Keratinocyte (primary cell): ENCODE measurements at regions not wholly inside any gene's neighbourhood (a gene's known extent, or its start where the extent isn't known, plus 50 kb on each side); places are given as distances from the start of the nearest gene placed in this dataset.

Experiments used
- DNase-seq: peaks from one replicate; pipeline ENCODE4 v3.0.0-alpha.2; 2011; ENCODE audit warnings: low read depth, missing footprints, low spot score
- FAIRE-seq: peaks from 2 replicates; lab custom pipeline; 2011; peaks lifted over from hg19 to GRCh38; lab: Jason Lieb, UNC
- H2AFZ ChIP-seq: 2 replicates; pipeline ENCODE4 v1.6.0; 2012; ENCODE audit warnings: low read length, control low read depth, inconsistent platforms; ENCODE audit not compliant: control insufficient read depth
- H3K27ac ChIP-seq: 2 replicates; pipeline ENCODE4 v1.5.1; 2011; ENCODE audit warnings: low read length; ENCODE audit not compliant: control insufficient read depth, insufficient read depth
- H3K27me3 ChIP-seq: 3 replicates; pipeline ENCODE4 v1.6.0; 2011; ENCODE audit warnings: low read length; ENCODE audit not compliant: control insufficient read depth, insufficient read depth; ENCODE audit errors: extremely low read depth
- H3K36me3 ChIP-seq, 2 experiments: 2 replicates in 1 of 2; 3 replicates in 1 of 2; pipeline ENCODE4 v1.5.1; 2011; ENCODE audit warnings: low read length in 2 of 2, mild to moderate bottlenecking in 1 of 2; ENCODE audit not compliant: control insufficient read depth in 2 of 2, insufficient read depth in 2 of 2; ENCODE audit errors: extremely low read depth in 1 of 2
- H3K4me1 ChIP-seq: 3 replicates; pipeline ENCODE4 v1.5.1; 2011; ENCODE audit warnings: low read length; ENCODE audit not compliant: control insufficient read depth, insufficient read depth; ENCODE audit errors: extremely low read depth
- H3K4me2 ChIP-seq: 3 replicates; pipeline ENCODE4 v1.6.0; 2011; ENCODE audit warnings: low read depth, low read length; ENCODE audit not compliant: control insufficient read depth, insufficient read depth; ENCODE audit errors: extremely low read depth
- H3K4me3 ChIP-seq, 3 experiments: fragments of 200-600 bp in 1 of 3; sonication (generic) in 1 of 3; 2 replicates in 2 of 3; 3 replicates in 1 of 3; pipeline ENCODE4 v1.5.1; 2011 to 2016; ENCODE audit warnings: low read length in 3 of 3, mild to moderate bottlenecking in 3 of 3, control low read depth in 2 of 3, inconsistent platforms in 1 of 3, low read depth in 1 of 3, mixed read lengths in 1 of 3, mixed run types in 1 of 3, moderate library complexity in 1 of 3; ENCODE audit not compliant: control insufficient read depth in 2 of 3, insufficient read depth in 2 of 3; ENCODE audit errors: extremely low read depth in 1 of 3
- H3K79me2 ChIP-seq: 2 replicates; pipeline ENCODE4 v1.6.0; 2012; ENCODE audit warnings: low read length; ENCODE audit not compliant: control insufficient read depth, insufficient read depth
- H3K9ac ChIP-seq: 3 replicates; pipeline ENCODE4 v1.6.0; 2011; ENCODE audit warnings: low read length; ENCODE audit not compliant: control insufficient read depth, insufficient read depth; ENCODE audit errors: extremely low read depth
- H3K9me1 ChIP-seq: 3 replicates; pipeline ENCODE4 v1.6.0; 2011; ENCODE audit warnings: low read length; ENCODE audit not compliant: control insufficient read depth, insufficient read depth; ENCODE audit errors: extremely low read depth
- H3K9me3 ChIP-seq: 2 replicates; pipeline ENCODE4 v1.5.1; 2012; ENCODE audit warnings: low read depth, low read length; ENCODE audit not compliant: control insufficient read depth
- H4K20me1 ChIP-seq: 3 replicates; pipeline ENCODE4 v1.6.0; 2011; ENCODE audit warnings: low read length; ENCODE audit not compliant: control insufficient read depth, insufficient read depth; ENCODE audit errors: extremely low read depth
- EZH2 ChIP-seq: IDR thresholded peaks from one replicate; pipeline ENCODE4 v1.6.1; 2012; ENCODE audit warnings: inconsistent platforms, mild to moderate bottlenecking, low read length, moderate library complexity
- dilution Hi-C: fragments of 300-500 bp; cut with MboI; formaldehyde crosslinking; loops from one replicate; pipeline ENCODE4 v1.7.0; 2020; ENCODE audit warnings: low sequenced_read_pairs; ENCODE audit not compliant: extremely low pct_ligation_motif_present
- TF ChIP-seq, protein P1 (sequence below), 3 experiments: IDR thresholded peaks in 1 of 3; conservative IDR thresholded peaks in 1 of 3; optimal IDR thresholded peaks in 1 of 3; 2 replicates in 2 of 3; 3 replicates in 1 of 3; pipeline versions ENCODE3 to v1.5.1; 2011; ENCODE audit warnings: low read length in 3 of 3, mild to moderate bottlenecking in 3 of 3, moderate library complexity in 2 of 3, control low read depth in 1 of 3, inconsistent platforms in 1 of 3; ENCODE audit not compliant: insufficient read depth in 2 of 3; ENCODE audit errors: extremely low read depth in 1 of 3

GRCh38 chr5:99258819-99259218 lies 330.0 kb upstream of the CHD1 start:
- no peak for FAIRE-seq
- dilution Hi-C loops: loop anchor here (25.0 kb wide), 1 partner anchor 97 kb away; no protein-coding TSS in a partner anchor

DNA sequence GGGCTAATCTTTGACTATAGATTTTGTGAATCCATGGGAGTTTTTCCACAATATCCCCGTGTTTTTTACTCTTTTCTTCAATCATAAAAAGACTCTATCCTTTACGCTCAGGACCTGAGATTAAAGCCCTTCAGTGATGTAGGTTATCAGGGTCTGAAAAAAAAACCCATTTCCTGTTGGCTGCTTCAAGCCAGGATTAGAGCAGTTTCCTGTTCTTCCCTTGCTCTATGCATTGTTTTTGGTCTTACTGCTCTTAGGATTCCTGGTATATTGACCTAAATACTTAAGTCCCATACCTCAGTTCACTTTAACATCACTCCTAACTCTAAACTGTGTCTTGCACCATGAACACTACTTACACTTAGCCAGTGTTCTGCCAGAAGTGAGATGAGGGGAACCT lies 319.3 kb upstream of the CHD1 start:
- no peaks in the 10 kb centered on the region for H3K9me1 ChIP-seq
- H4K20me1 ChIP-seq: no peaks in the 10 kb centered on the region
- no peak overlapping the region for H3K4me2 ChIP-seq
- no peaks in the 10 kb centered on the region for H3K4me1 ChIP-seq
- H3K4me3 ChIP-seq: no peak overlapping the region
- FAIRE-seq (no peak), DNase-seq (no peak)
- TF ChIP-seq EZH2: no peak
- TF ChIP-seq, protein P1, sequence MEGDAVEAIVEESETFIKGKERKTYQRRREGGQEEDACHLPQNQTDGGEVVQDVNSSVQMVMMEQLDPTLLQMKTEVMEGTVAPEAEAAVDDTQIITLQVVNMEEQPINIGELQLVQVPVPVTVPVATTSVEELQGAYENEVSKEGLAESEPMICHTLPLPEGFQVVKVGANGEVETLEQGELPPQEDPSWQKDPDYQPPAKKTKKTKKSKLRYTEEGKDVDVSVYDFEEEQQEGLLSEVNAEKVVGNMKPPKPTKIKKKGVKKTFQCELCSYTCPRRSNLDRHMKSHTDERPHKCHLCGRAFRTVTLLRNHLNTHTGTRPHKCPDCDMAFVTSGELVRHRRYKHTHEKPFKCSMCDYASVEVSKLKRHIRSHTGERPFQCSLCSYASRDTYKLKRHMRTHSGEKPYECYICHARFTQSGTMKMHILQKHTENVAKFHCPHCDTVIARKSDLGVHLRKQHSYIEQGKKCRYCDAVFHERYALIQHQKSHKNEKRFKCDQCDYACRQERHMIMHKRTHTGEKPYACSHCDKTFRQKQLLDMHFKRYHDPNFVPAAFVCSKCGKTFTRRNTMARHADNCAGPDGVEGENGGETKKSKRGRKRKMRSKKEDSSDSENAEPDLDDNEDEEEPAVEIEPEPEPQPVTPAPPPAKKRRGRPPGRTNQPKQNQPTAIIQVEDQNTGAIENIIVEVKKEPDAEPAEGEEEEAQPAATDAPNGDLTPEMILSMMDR (optimal IDR thresholded peaks at IDR 0.05 in 1 of 3, IDR thresholded peaks at IDR 0.05 in 1 of 3, conservative IDR thresholded peaks at IDR 0.05 in 1 of 3; ENCODE audit: extremely low read depth in 1 of 3, insufficient read depth in 2 of 3, low read length in 3 of 3): no peak
- dilution Hi-C loops: no loop called here
- no peak overlapping the region for H2AFZ ChIP-seq
- no peak overlapping the region for H3K9ac ChIP-seq
- H3K27ac ChIP-seq: no peak overlapping the region
- H3K9me3 ChIP-seq: no peaks in the 10 kb centered on the region
- no peaks in the 10 kb centered on the region for H3K36me3 ChIP-seq
- no peaks in the 10 kb centered on the region for H3K79me2 ChIP-seq
- H3K27me3 ChIP-seq: no peaks in the 10 kb centered on the region

More at GRCh38 chr5:99258819-99259218, 330.0 kb upstream of the CHD1 start:
- Histone ChIP-seq H3K27ac (no peak overlapping the region), H3K9me3 (no peaks in the 10 kb centered on the region), H3K9me1 (no peaks in the 10 kb centered on the region), H4K20me1 (no peaks in the 10 kb centered on the region), H3K36me3 (no peaks in the 10 kb centered on the region), H3K4me2 (no peak overlapping the region), H3K27me3 (no peaks in the 10 kb centered on the region), H3K4me3 (no peak overlapping the region), H2AFZ (no peak overlapping the region), H3K79me2 (no peaks in the 10 kb centered on the region), H3K9ac (no peak overlapping the region), H3K4me1 (no peaks in the 10 kb centered on the region)
- DNase-seq: no peak
- TF ChIP-seq, protein P1 (optimal IDR thresholded peaks at IDR 0.05 in 1 of 3, IDR thresholded peaks at IDR 0.05 in 1 of 3, conservative IDR thresholded peaks at IDR 0.05 in 1 of 3; ENCODE audit: extremely low read depth in 1 of 3, insufficient read depth in 2 of 3, low read length in 3 of 3): no peak
- no peak for TF ChIP-seq EZH2
